AG09319 (cell line): ENCODE measurements at regions not wholly inside any gene's neighbourhood (a gene's known extent, or its start where the extent isn't known, plus 50 kb on each side); places are given as distances from the start of the nearest gene placed in this dataset.

Source experiments
- DNase-seq: peaks from one replicate; pipeline ENCODE4 v3.0.0-alpha.2; 2010; ENCODE audit warnings: low read depth; ENCODE audit errors: extremely low read depth
- CTCF ChIP-seq: IDR thresholded peaks from 2 replicates; pipeline ENCODE4 v1.5.1; 2011; ENCODE audit warnings: low read depth, mild to moderate bottlenecking, inconsistent platforms, low read length, moderate library complexity

DNA sequence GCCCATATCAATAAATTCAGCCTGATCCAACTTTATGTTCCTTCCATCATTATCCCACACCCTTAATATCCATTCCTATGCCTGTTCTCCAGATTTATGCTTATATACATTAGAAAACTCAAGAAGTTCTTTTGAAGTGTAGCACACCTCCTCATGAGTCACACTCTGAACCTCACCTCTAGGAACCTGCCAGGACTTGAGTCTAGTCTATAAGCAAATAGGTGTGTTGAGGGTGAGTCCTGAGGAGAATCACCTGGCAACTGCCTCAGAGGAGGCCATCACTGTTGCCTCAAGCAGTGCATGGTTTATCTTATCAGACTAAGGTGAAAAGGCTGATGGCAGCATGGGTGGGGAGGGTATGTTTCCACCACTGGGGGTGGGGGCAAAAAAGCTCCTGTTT is 496.7 kb downstream of the C6orf118 start:
- DNase-seq, result no peak
- TF ChIP-seq CTCF, result no peak

- DNase-seq, result no peak
- TF ChIP-seq CTCF, result no peak
Measured at GRCh38 chr6:164807125-164807524, 502.3 kb downstream of the C6orf118 start.

GRCh38 chr6:164795056-164795815 is 514.2 kb downstream of the C6orf118 start:
- no peak for DNase-seq
- TF ChIP-seq CTCF, result no peak

GRCh38 chr6:164792666-164793065 is 516.7 kb downstream of the C6orf118 start:
- no peak for TF ChIP-seq CTCF
- DNase-seq, result no peak

DNA sequence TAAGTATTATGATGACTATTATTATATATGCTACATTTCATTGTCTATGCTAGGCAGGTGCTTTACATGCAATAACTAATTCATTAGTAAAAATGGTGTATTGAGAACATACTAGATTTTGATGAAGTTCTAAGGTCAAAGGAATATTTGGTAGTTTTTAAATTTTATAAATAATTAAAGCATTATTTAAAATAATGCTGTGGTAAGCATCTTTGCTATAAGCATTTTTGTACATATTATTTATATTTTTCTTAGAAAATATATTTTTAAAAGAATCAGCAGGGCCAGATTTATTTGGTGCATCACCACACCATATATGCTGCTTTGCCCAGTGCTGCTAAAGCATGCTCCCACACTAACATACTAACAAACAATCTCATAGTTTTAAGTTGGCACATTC is 517.9 kb downstream of the C6orf118 start:
- TF ChIP-seq CTCF, result no peak
- DNase-seq, result no peak

DNA sequence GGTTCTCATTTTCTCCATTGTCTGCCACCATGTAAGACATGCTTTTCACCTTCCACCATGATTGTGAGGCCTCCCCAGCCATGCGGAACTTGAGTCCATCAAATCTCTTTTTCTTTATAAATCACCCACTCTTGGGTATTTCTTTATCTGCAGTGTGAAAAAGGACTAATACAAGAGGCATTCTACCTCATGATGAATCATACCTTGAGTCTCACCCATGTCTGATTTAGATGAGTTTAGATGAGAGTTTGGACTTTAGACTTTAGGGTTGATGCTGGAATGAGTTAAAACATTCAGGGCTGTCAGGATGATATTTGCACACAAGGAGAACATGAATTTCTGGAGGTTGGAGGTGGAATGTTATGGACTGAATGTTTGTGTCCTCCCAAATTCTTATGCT is 545.6 kb downstream of the C6orf118 start:
- no peak for TF ChIP-seq CTCF
- DNase-seq, result no peak

GRCh38 chr6:164757451-164757850 is 552.0 kb downstream of the C6orf118 start:
- TF ChIP-seq CTCF, result no peak

More at GRCh38 chr6:164757451-164757850, 552.0 kb downstream of the C6orf118 start:
- no peak for DNase-seq
